GM12891 (cell line): ENCODE measurements at regions not wholly inside any gene's neighbourhood (a gene's known extent, or its start where the extent isn't known, plus 50 kb on each side); places are given as distances from the start of the nearest gene placed in this dataset.

Experiments
- PAX5 ChIP-seq: IDR thresholded peaks from 2 replicates; pipeline ENCODE4 v1.6.1; 2011; ENCODE audit warnings: low read length, moderate library complexity, mild to moderate bottlenecking; ENCODE audit not compliant: insufficient read depth, severe bottlenecking
- POLR2A ChIP-seq: IDR thresholded peaks from 2 replicates; pipeline ENCODE4 v1.6.1; 2011; ENCODE audit warnings: low read depth, low read length, control low read depth
- POLR2AphosphoS5 ChIP-seq: IDR thresholded peaks from 2 replicates; pipeline ENCODE4 v1.6.1; 2011; ENCODE audit warnings: low read depth, low read length, control low read depth
- POU2F2 ChIP-seq: IDR thresholded peaks from 2 replicates; pipeline ENCODE4 v1.6.1; 2011; ENCODE audit warnings: low read depth, mild to moderate bottlenecking, control low read depth, low read length, moderate library complexity
- SPI1 ChIP-seq: IDR thresholded peaks from 2 replicates; pipeline ENCODE4 v1.6.1; 2011; ENCODE audit warnings: low read depth, low read length, control low read depth
- TAF1 ChIP-seq: IDR thresholded peaks from 2 replicates; pipeline ENCODE4 v1.6.1; 2011; ENCODE audit warnings: low read depth, low read length, control low read depth

- TF ChIP-seq POLR2A (no peak), POLR2AphosphoS5 (no peak), TAF1 (no peak), SPI1 (peak; percentile 84), POU2F2 (no peak), PAX5 (no peak)
These were observed 393.3 kb downstream of the DMRT2 start for GRCh38 chr9:1443450-1443849.
